OCI-LY1 (cell line): ENCODE measurements at regions not wholly inside any gene's neighbourhood (a gene's known extent, or its start where the extent isn't known, plus 50 kb on each side); places are given as distances from the start of the nearest gene placed in this dataset.

Experiments used
- CTCF ChIP-seq: fragments of 200-600 bp; sonication (generic), shearing (Covaris generic); IDR thresholded peaks from 2 replicates; pipeline ENCODE4 v1.5.1; 2017; ENCODE audit warnings: mild to moderate bottlenecking, antibody characterized with exemption, low read length, moderate library complexity, mixed read lengths
- EZH2 ChIP-seq: fragments of 200-600 bp; sonication (generic), shearing (Covaris generic); IDR thresholded peaks from 2 replicates; pipeline ENCODE4 v1.8.0; 2017; ENCODE audit warnings: borderline replicate concordance, mixed run types, mild to moderate bottlenecking, antibody characterized with exemption, low read length, moderate library complexity, mixed read lengths

GRCh38 chr9:88053856-88054501 is 79.6 kb upstream of the CDK20 start:
- TF ChIP-seq CTCF (no peak), EZH2 (no peak)
